Liver (tissue), 8 donors: ENCODE measurements at regions not wholly inside any gene's neighbourhood (a gene's known extent, or its start where the extent isn't known, plus 50 kb on each side); places are given as distances from the start of the nearest gene placed in this dataset.

Source experiments
- DNase-seq: peaks from one replicate; pipeline ENCODE4 v3.0.0-alpha.2; 2017; ENCODE audit warnings: low spot score
- H3K27ac ChIP-seq, 2 donors: one replicate each; pipeline ENCODE4 v1.7.0; 2013; ENCODE audit warnings: inconsistent platforms in 2 of 2, low read length in 2 of 2, control low read depth in 1 of 2, low read depth in 1 of 2, mild to moderate bottlenecking in 1 of 2
- H3K27me3 ChIP-seq, 4 donors: one replicate each; pipeline versions ENCODE4 v1.6.1 to v1.7.0; 2013; ENCODE audit warnings: low read length in 3 of 4, inconsistent platforms in 1 of 4, mild to moderate bottlenecking in 1 of 4, moderate library complexity in 1 of 4; ENCODE audit not compliant: control insufficient read depth in 4 of 4, insufficient read depth in 4 of 4
- H3K36me3 ChIP-seq, 4 donors: one replicate each; pipeline versions ENCODE4 v1.6.1 to v1.7.0; 2013; ENCODE audit warnings: low read length in 3 of 4, mild to moderate bottlenecking in 3 of 4, low read depth in 1 of 4, moderate library complexity in 1 of 4; ENCODE audit not compliant: control insufficient read depth in 4 of 4, insufficient read depth in 3 of 4
- H3K4me1 ChIP-seq, 4 donors: one replicate each; pipeline versions ENCODE4 v1.6.1 to v1.7.0; 2013; ENCODE audit warnings: low read length in 3 of 4, mild to moderate bottlenecking in 3 of 4, moderate library complexity in 1 of 4; ENCODE audit not compliant: control insufficient read depth in 4 of 4, insufficient read depth in 4 of 4
- H3K4me3 ChIP-seq, 3 donors: one replicate each; pipeline versions ENCODE4 v1.6.1 to v1.7.0; 2013; ENCODE audit warnings: low read length in 3 of 3, control low read depth in 1 of 3, low read depth in 1 of 3, mild to moderate bottlenecking in 1 of 3
- H3K9ac ChIP-seq, 2 donors: one replicate each; pipeline ENCODE4 v1.7.0; 2013; ENCODE audit warnings: low read length in 2 of 2, mild to moderate bottlenecking in 2 of 2, moderate library complexity in 2 of 2, control low read depth in 1 of 2, low read depth in 1 of 2
- H3K9me3 ChIP-seq, 4 donors: one replicate each; pipeline versions ENCODE4 v1.6.1 to v1.7.0; 2013; ENCODE audit warnings: low read length in 3 of 4; ENCODE audit not compliant: control insufficient read depth in 4 of 4
- EGR1 ChIP-seq, 2 donors: IDR thresholded peaks; 2 replicates each; pipeline ENCODE4 v1.6.1; 2016 to 2018; ENCODE audit warnings: antibody characterized with exemption in 2 of 2, low read depth in 2 of 2
- FOXA1 ChIP-seq: IDR thresholded peaks from 2 replicates; pipeline ENCODE4 v1.6.1; 2016; ENCODE audit warnings: antibody characterized with exemption
- GABPA ChIP-seq, 2 donors: IDR thresholded peaks in 1 of 2; conservative IDR thresholded peaks in 1 of 2; 2 replicates each; pipeline ENCODE4 v1.6.1; 2016; ENCODE audit warnings: antibody characterized with exemption in 2 of 2, mild to moderate bottlenecking in 1 of 2, moderate library complexity in 1 of 2
- HNF4G ChIP-seq: IDR thresholded peaks from 2 replicates; pipeline ENCODE4 v1.6.1; 2016; ENCODE audit warnings: antibody characterized with exemption
- RAD21 ChIP-seq, 2 donors: IDR thresholded peaks; 2 replicates each; pipeline ENCODE4 v1.6.1; 2016; ENCODE audit warnings: antibody characterized with exemption in 2 of 2, mild to moderate bottlenecking in 2 of 2
- RXRA ChIP-seq, 2 donors: IDR thresholded peaks; 2 replicates each; pipeline ENCODE4 v1.6.1; 2017 to 2018; ENCODE audit warnings: antibody characterized with exemption in 2 of 2, mild to moderate bottlenecking in 1 of 2
- SP1 ChIP-seq: IDR thresholded peaks from 2 replicates; pipeline ENCODE4 v1.6.1; 2018; ENCODE audit warnings: antibody characterized with exemption, mild to moderate bottlenecking
- TAF1 ChIP-seq: conservative IDR thresholded peaks from 2 replicates; pipeline ENCODE4 v1.6.1; 2016; ENCODE audit warnings: antibody characterized with exemption, mild to moderate bottlenecking
- YY1 ChIP-seq: IDR thresholded peaks from 2 replicates; pipeline ENCODE4 v1.6.1; 2016; ENCODE audit warnings: antibody characterized with exemption, mild to moderate bottlenecking
- WGBS: extraction: QIAGEN DNeasy Blood & Tissue Kit; methylation state at CpG from one replicate; pipeline ENCODE4 v1.1.7; 2013; 5-methylcytosine and 5-hydroxymethylcytosine counted together
- TF ChIP-seq, protein P1 (sequence below): fragments of 150-350 bp; IDR thresholded peaks from 2 replicates; pipeline ENCODE4 v1.5.1; 2017; ENCODE audit warnings: improper control_type of control experiment, low read depth, low read length; ENCODE audit not compliant: missing input control
- TF ChIP-seq, protein P2 (sequence below): IDR thresholded peaks from 2 replicates; pipeline ENCODE4 v1.6.1; 2016; ENCODE audit warnings: antibody characterized with exemption
- TF ChIP-seq, protein P3 (sequence below): IDR thresholded peaks from 2 replicates; pipeline ENCODE4 v1.6.1; 2016; ENCODE audit warnings: antibody characterized with exemption
- TF ChIP-seq, protein P4 (sequence below): IDR thresholded peaks from 2 replicates; pipeline ENCODE4 v1.6.1; 2016; ENCODE audit warnings: antibody characterized with exemption
- donor health status: healthy.
- donor health status: healthy.
- donor health status: healthy.
- donor health status: healthy.
- donor health status: healthy.

DNA sequence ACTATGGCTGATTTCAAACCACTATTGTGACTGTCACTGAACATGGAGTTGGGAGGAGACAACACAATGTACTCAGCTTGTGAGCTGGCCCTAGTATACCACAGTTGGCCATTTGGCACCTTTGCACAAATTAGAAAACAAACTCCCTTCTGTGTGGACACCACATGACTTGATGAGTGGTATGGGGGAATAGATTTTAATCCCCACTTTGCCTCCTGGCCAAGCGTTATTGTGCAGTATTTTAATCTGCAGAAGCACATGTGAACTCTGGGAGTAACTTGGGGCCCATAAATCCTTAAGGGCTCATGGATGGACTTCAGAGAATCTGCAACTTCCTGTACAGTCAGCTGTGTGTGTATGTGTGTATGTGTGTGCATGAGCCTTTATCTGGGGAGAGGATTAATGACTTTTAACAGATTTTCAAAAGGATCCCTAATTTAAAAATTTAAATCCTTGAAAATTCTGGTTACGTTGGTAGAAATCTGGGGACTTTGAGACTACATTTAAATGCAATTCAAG is 105.0 kb upstream of the PAQR3 start:
- Histone ChIP-seq H3K27me3 (no peaks in the 10 kb centered on the region), H3K27ac (no peak overlapping the region), H3K36me3 (no peaks in the 10 kb centered on the region), H3K4me3 (no peak overlapping the region), H3K4me1 (no peaks in the 10 kb centered on the region), H3K9ac (no peak overlapping the region), H3K9me3 (no peaks in the 10 kb centered on the region)
- WGBS: 78% methylated on average over 2 of the region's 2 CpGs
- TF ChIP-seq TAF1 (no peak), SP1 (no peak), YY1 (no peak), HNF4G (no peak), EGR1 (IDR thresholded peaks at IDR 0.05; ENCODE audit: low read depth in 2 of 2) (no peak), RXRA (IDR thresholded peaks at IDR 0.05) (no peak)
- TF ChIP-seq, protein P1, sequence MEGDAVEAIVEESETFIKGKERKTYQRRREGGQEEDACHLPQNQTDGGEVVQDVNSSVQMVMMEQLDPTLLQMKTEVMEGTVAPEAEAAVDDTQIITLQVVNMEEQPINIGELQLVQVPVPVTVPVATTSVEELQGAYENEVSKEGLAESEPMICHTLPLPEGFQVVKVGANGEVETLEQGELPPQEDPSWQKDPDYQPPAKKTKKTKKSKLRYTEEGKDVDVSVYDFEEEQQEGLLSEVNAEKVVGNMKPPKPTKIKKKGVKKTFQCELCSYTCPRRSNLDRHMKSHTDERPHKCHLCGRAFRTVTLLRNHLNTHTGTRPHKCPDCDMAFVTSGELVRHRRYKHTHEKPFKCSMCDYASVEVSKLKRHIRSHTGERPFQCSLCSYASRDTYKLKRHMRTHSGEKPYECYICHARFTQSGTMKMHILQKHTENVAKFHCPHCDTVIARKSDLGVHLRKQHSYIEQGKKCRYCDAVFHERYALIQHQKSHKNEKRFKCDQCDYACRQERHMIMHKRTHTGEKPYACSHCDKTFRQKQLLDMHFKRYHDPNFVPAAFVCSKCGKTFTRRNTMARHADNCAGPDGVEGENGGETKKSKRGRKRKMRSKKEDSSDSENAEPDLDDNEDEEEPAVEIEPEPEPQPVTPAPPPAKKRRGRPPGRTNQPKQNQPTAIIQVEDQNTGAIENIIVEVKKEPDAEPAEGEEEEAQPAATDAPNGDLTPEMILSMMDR: no peak
- TF ChIP-seq, protein P2, sequence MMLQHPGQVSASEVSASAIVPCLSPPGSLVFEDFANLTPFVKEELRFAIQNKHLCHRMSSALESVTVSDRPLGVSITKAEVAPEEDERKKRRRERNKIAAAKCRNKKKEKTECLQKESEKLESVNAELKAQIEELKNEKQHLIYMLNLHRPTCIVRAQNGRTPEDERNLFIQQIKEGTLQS: no peak
- DNase-seq: no peak

DNA sequence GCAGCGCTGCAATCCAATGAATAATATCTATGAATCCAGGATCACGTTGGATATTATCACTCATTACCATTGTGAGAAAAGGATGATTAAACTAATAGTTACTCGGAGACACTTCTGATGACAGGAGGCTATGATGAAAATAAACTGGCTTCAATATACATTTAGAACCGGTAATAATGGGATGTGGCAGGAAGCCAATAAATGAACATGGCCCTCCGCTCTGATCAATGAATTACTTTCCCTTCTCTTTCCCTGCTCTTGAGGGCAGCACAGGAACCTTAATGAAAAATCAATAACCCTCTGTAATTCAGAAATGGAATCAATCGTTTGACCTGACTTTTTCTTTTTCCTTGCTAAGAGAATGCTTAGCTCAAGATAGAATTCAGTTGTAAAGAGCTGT is 103.9 kb upstream of the PAQR3 start:
- no peak for DNase-seq
- no peaks in the 10 kb centered on the region for H3K36me3 ChIP-seq
- no peak overlapping the region for H3K27ac ChIP-seq
- no peaks in the 10 kb centered on the region for H3K9me3 ChIP-seq
- H3K27me3 ChIP-seq: no peaks in the 10 kb centered on the region
- TF ChIP-seq EGR1 (IDR thresholded peaks at IDR 0.05; ENCODE audit: low read depth in 2 of 2) (no peak), HNF4G (no peak), GABPA (IDR thresholded peaks at IDR 0.05 in 1 of 2, conservative IDR thresholded peaks at IDR 0.05 in 1 of 2) (no peak), TAF1 (no peak), FOXA1 (no peak), YY1 (no peak), RAD21 (IDR thresholded peaks at IDR 0.05) (no peak), RXRA (IDR thresholded peaks at IDR 0.05) (no peak)
- TF ChIP-seq, protein P3, sequence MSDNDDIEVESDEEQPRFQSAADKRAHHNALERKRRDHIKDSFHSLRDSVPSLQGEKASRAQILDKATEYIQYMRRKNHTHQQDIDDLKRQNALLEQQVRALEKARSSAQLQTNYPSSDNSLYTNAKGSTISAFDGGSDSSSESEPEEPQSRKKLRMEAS: no peak
- TF ChIP-seq, protein P2: no peak
- TF ChIP-seq, protein P4, sequence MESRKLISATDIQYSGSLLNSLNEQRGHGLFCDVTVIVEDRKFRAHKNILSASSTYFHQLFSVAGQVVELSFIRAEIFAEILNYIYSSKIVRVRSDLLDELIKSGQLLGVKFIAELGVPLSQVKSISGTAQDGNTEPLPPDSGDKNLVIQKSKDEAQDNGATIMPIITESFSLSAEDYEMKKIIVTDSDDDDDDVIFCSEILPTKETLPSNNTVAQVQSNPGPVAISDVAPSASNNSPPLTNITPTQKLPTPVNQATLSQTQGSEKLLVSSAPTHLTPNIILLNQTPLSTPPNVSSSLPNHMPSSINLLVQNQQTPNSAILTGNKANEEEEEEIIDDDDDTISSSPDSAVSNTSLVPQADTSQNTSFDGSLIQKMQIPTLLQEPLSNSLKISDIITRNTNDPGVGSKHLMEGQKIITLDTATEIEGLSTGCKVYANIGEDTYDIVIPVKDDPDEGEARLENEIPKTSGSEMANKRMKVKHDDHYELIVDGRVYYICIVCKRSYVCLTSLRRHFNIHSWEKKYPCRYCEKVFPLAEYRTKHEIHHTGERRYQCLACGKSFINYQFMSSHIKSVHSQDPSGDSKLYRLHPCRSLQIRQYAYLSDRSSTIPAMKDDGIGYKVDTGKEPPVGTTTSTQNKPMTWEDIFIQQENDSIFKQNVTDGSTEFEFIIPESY: no peak
- TF ChIP-seq, protein P1: no peak
- H3K9ac ChIP-seq: no peak overlapping the region
- WGBS: 82% methylated on average over 6 of the region's 6 CpGs
- H3K4me3 ChIP-seq: no peak overlapping the region
- H3K4me1 ChIP-seq: no peaks in the 10 kb centered on the region
